Frontal cortex (tissue), 3 donors: ENCODE measurements at regions not wholly inside any gene's neighbourhood (a gene's known extent, or its start where the extent isn't known, plus 50 kb on each side); places are given as distances from the start of the nearest gene placed in this dataset.
"Not testable (repeated sequence)": the region's sequence is repeated elsewhere in the genome, so short reads cannot be mapped to it uniquely, and the experiment has no call there.

Experiments used
- DNase-seq, 2 donors: peaks; one replicate each; pipeline ENCODE4 v3.0.0; 2012; ENCODE audit warnings: low spot score in 2 of 2
- FAIRE-seq: peaks from 2 replicates; lab custom pipeline; 2012; peaks lifted over from hg19 to GRCh38; lab: Jason Lieb, UNC
- donor health status: control.
- donor health status: control.
- donor health status: control.

DNA sequence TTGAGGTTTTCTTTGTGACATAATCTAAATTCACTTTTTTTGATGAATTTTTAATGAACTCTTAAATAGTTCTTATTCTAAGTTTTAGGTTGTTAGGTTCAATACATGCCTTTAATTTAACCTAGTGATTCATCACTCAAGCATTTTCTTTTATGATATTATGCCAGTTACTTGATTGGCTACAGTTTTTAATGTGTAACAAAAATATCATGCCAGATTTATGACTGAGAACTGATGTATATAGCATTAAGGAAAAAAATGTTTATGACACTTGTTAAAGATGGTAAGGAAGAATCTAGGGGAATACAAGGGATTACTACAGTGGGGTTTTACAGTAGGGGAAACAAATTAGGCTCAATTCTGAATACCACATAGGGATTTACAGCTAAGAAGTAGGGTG, 103.1 kb downstream of the VGLL3 start:
- peak; percentile 50 for FAIRE-seq

DNA sequence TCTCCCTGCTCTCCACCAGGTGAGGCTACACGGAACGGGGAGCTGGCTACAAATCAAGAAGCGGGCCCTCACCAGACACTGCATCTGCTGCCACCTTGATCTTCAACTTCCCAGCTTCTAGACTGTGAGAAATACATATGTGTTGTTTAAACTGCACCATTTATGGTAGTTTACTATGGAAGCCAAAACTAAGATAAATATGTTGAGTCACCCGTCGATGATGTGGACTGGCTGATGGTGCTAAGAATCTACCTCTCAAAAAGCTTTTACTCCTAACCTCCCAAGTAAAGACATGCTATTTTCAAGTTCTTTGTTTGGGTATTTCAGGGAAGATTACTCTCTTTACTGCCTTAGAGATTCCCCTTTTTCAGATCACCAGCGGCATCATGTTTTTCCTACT, 110.9 kb downstream of the VGLL3 start:
- FAIRE-seq: no peak

More for the DNA sequence above, 103.1 kb downstream of the VGLL3 start:
- no peak for DNase-seq

GRCh38 chr3:86876504-86877181, 114.3 kb downstream of the VGLL3 start:
- FAIRE-seq, DNase-seq: not testable (repeated sequence)

More for the DNA sequence above, 110.9 kb downstream of the VGLL3 start:
- no peak for DNase-seq

DNA sequence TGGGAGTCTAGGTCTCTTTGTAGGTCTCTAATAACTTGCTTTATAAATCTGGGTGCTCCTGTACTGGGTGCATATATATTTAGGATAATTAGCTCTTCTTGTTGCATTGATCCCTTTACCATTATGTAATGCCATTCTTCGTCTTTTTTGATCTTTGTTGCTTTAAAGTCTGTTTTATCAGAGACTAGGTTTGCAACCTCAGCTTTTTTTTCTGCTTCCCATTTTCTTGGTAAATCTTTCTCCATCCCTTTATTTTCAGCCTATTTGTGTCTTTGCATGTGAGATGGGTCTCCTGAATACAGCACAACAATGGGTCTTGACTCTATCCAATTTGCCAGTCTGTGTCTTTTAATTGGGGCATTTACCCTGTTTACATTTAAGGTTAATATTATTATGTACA, 116.2 kb downstream of the VGLL3 start:
- DNase-seq, FAIRE-seq: not testable (repeated sequence)

GRCh38 chr3:86869566-86869965, 121.4 kb downstream of the VGLL3 start:
- no peak for DNase-seq
- FAIRE-seq: no peak

DNA sequence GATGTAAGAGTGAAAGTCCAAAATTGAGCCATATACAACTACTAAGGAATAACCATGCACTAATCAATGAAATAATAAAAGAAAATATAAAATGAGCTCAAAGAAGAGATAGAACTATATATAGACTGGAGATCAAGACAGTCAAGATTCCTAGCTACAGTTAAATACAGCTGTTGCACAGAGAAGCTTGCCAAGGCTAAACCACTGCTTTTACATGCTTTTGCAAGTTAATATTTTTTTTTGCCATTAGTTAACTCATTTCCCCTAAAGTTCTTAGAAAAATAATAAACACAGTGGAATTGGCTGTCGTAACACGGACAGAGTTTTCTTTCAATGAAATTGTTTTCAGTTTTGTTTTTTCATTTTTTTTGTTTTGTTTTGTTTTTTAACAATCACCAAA, 123.0 kb downstream of the VGLL3 start:
- no peak for DNase-seq
- no peak for FAIRE-seq

DNA sequence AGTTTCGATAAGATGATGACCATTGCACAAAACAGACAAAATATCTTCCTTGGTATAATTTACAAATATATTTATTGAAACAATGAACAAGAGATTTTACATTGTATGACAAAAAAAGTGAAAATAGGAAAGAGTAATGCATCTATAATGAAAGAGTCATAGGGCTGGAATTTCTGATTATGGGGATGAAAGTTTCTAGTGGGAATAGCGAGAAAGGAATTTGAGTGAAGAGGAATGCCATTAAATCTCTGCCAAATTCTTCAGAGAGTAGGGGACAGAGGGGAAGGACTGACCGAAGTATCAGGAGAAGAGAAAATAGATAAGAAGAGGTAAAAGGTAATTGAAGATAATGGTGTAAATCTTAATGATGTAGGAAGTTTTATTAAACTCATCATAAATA, 125.4 kb downstream of the VGLL3 start:
- DNase-seq (no peak), FAIRE-seq (no peak)

DNA sequence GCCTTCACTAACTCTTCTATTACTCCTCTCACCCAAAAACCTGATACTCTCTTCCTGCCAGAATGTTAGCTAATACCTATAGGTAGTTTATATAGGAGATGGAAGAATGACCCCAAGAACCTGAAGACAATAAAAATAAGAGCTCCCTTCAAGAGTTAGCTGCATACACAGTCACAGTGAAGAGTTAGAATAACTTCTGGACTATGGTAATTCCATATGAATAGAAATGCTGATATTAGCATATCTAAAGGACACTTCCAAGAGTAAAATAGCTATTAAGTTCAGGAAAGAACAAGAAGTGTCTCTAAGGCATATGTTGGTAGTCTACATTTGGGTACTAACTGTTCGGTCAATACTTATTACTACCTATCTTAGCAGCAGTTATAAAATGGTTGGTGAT, 134.2 kb downstream of the VGLL3 start:
- DNase-seq (no peak), FAIRE-seq (no peak)

- no peak for FAIRE-seq
- no peak for DNase-seq
These were observed 141.0 kb downstream of the VGLL3 start for GRCh38 chr3:86849991-86850390.

DNA sequence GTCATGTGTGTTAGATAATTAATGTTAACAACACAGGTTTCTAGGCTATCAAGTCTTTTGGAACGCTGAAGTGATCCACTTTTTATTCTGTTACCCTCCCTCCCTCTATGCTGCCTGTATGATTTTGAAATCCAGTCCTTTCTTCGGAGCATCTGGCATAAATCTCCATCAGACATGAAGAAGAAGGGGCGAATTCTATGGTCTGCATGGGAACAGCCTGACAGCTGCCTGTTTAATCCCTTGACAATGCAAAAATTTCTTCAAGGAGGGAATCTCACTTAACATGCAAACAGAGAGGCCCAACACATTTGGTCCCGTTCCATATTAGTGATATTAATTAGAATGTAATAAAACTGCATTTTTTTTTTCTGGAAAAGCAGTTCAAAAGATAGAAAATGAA, 145.2 kb downstream of the VGLL3 start:
- no peak for FAIRE-seq
- no peak for DNase-seq

GRCh38 chr3:86838927-86839326, 152.0 kb downstream of the VGLL3 start:
- DNase-seq (no peak), FAIRE-seq (no peak)

GRCh38 chr3:86837871-86838270, 153.1 kb downstream of the VGLL3 start:
- no peak for FAIRE-seq

GRCh38 chr3:86830566-86830965, 160.4 kb downstream of the VGLL3 start:
- no peak for DNase-seq
- FAIRE-seq: no peak

More at GRCh38 chr3:86837871-86838270, 153.1 kb downstream of the VGLL3 start:
- no peak for DNase-seq

DNA sequence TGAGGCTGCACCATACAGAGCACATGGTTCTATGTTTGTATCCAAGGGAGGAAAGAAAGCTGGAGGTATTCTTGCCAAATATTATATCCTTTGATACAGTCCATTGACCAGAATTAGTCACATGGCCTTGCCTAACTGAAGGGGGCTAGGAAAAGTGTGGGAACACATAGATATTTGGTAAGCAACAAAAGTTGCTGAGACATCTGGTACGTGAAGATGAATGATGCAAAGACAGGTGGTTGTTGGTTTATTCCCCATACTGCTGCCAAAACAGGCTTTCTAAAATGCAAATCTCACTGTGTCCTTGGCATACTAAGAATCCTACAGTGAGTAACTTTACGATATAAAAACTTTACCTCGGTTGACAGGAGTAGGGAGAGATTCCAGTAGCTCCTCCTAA, 162.2 kb downstream of the VGLL3 start:
- no peak for FAIRE-seq
- no peak for DNase-seq

- DNase-seq, FAIRE-seq: not testable (repeated sequence)
These were observed 163.4 kb downstream of the VGLL3 start for GRCh38 chr3:86827582-86827981.

DNA sequence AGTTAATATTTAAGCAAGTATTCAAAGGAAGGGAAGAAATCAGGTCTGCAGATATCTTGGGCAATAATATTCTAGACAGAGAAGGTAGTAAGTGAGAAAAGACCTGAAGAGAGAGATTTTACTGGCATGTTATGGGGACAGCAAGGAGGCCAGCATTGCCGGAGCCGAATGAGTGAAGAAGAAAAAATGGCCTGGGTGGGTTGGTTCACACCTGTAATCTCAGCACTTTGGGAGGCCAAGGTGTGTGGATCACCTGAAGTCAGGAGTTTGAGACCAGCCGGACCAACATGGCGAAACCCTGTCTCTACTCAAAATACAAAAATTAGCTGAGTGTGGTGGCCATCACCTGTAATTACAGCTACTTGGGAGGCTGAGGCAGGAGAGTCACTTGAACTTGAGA, 164.7 kb downstream of the VGLL3 start:
- no peak for FAIRE-seq
- DNase-seq: no peak

- FAIRE-seq: no peak
These were observed 175.1 kb downstream of the VGLL3 start for GRCh38 chr3:86815880-86816279.

DNA sequence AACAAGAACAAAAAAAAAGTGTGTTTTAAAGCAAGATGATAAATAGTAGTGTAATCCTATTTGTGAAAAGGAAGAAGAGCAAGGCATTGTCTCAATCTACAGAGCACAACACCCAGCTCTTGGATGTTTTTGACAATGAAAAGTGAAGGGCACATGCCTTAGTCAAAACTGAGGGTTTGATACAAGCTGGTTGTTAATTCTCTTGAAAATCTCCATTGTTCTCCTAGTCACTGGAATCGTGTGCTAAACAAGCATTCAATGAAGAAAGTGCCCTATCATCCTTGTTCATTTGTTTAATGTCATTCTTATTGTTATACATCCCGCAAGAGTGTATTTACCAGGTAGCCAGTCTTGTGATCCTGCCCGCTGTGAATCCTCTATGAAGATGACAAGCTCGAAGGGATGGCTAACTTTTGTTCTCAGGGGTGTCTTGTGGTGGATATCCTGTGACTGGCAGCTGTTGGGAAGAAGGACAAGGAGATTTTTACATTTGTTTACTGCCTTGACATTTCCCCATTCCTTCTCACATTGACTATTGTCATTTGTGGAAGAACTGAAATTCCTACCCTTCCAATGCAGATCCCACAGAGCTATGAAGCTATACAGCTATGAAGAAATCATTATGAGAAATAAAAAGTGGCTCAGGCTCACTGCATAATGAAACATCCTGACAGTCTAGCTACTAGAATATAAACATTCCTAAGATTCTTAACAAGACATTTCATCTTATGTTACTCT, 175.9 kb downstream of the VGLL3 start:
- DNase-seq (no peak), FAIRE-seq (no peak)

More at GRCh38 chr3:86815880-86816279, 175.1 kb downstream of the VGLL3 start:
- DNase-seq: no peak

DNA sequence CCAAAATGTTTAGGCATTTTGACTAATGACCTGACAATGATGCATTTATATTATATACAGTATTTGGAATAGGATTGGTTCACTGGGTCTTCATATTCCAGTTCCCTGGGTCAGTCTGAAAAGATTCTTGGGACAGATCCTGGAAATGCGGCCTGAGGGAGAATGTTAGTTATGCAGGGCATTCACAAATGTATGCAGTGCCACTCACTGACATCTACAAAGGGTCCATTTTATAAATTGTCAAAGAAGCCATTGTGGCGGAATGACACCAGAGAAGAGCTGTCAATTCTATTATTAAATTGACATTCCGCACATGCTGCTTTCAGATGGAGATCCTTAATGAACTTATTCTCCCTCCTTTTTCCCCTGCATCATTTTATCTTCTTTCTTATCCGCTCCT, 176.6 kb downstream of the VGLL3 start:
- DNase-seq (peak in 1 of 2 donors; percentile 5), FAIRE-seq (no peak)

- FAIRE-seq: no peak
These were observed 189.0 kb downstream of the VGLL3 start for GRCh38 chr3:86801921-86802320.

DNA sequence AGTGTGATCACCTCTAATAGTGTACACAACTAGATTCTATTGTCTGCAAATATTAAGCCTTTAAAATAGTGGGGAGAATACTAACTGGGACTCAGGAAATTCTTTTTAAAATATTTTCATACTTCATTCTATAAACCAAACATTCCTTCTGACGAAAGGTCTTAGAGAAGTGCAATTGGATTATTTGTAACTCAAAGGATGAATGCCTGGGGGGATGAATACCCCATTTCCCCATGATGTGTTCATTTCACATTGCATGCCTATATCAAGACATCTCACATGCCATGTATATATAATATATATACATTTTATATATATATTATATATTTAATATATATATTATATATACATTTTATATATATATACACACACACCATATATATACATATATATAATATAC, 189.9 kb downstream of the VGLL3 start:
- DNase-seq: no peak
- FAIRE-seq: no peak

More at GRCh38 chr3:86801921-86802320, 189.0 kb downstream of the VGLL3 start:
- DNase-seq: no peak
